ENCODE measurements at regions not wholly inside any gene's neighbourhood (a gene's known extent, or its start where the extent isn't known, plus 50 kb on each side); places are given as distances from the start of the nearest gene placed in this dataset.
A peak's percentile ranks its signal among the peaks of the same experiment; 100 is the strongest.
"Not testable (repeated sequence)": the region's sequence is repeated elsewhere in the genome, so short reads cannot be mapped to it uniquely, and the experiment has no call there.

- in situ Hi-C loops (cut with MboI; ENCODE audit: low pct_unique_long_range_greater_than_20kb, low sequenced_read_pairs) = no loop called here
- DNase-seq = no peak
These were observed 205.3 kb downstream of the NAP1L3 start for GRCh38 chrX:93468075-93468474.

GRCh38 chrX:93466383-93466782, 207.0 kb downstream of the NAP1L3 start:
- in situ Hi-C loops (cut with MboI; ENCODE audit: low pct_unique_long_range_greater_than_20kb, low sequenced_read_pairs) = no loop called here
- no peak for DNase-seq

- in situ Hi-C loops (cut with MboI; ENCODE audit: low pct_unique_long_range_greater_than_20kb, low sequenced_read_pairs) = no loop called here
- no peak for DNase-seq
These were observed 212.3 kb downstream of the NAP1L3 start for GRCh38 chrX:93461060-93461459.

GRCh38 chrX:93454509-93454908, 218.9 kb downstream of the NAP1L3 start:
- in situ Hi-C loops (cut with MboI; ENCODE audit: low pct_unique_long_range_greater_than_20kb, low sequenced_read_pairs) = no loop called here
- DNase-seq = no peak

- in situ Hi-C loops (cut with MboI; ENCODE audit: low pct_unique_long_range_greater_than_20kb, low sequenced_read_pairs); DNase-seq: not testable (repeated sequence)
These were observed 238.7 kb downstream of the NAP1L3 start for GRCh38 chrX:93434721-93435120.

- in situ Hi-C loops (cut with MboI; ENCODE audit: low pct_unique_long_range_greater_than_20kb, low sequenced_read_pairs) = no loop called here
- no peak for DNase-seq
These were observed 244.9 kb downstream of the NAP1L3 start for GRCh38 chrX:93428497-93428896.

- in situ Hi-C loops (cut with MboI; ENCODE audit: low pct_unique_long_range_greater_than_20kb, low sequenced_read_pairs) = no loop called here
- DNase-seq = peak; percentile 53
These were observed 250.7 kb downstream of the NAP1L3 start for GRCh38 chrX:93422693-93423092.

- DNase-seq = no peak
- in situ Hi-C loops (cut with MboI; ENCODE audit: low pct_unique_long_range_greater_than_20kb, low sequenced_read_pairs) = no loop called here
These were observed 252.8 kb downstream of the NAP1L3 start for GRCh38 chrX:93420525-93421082.

GRCh38 chrX:93420090-93420489, 253.3 kb downstream of the NAP1L3 start:
- DNase-seq = no peak
- in situ Hi-C loops (cut with MboI; ENCODE audit: low pct_unique_long_range_greater_than_20kb, low sequenced_read_pairs) = no loop called here

- in situ Hi-C loops (cut with MboI; ENCODE audit: low pct_unique_long_range_greater_than_20kb, low sequenced_read_pairs) = no loop called here
- no peak for DNase-seq
These were observed 253.7 kb downstream of the NAP1L3 start for GRCh38 chrX:93419642-93420041.

- in situ Hi-C loops (cut with MboI; ENCODE audit: low pct_unique_long_range_greater_than_20kb, low sequenced_read_pairs) = no loop called here
- DNase-seq = no peak
These were observed 269.3 kb downstream of the NAP1L3 start for GRCh38 chrX:93404121-93404520.

GRCh38 chrX:93354651-93355050, 318.7 kb downstream of the NAP1L3 start:
- in situ Hi-C loops (cut with MboI; ENCODE audit: low pct_unique_long_range_greater_than_20kb, low sequenced_read_pairs) = no loop called here
- no peak for DNase-seq

GRCh38 chrX:93346309-93346708, 327.1 kb downstream of the NAP1L3 start:
- in situ Hi-C loops (cut with MboI; ENCODE audit: low pct_unique_long_range_greater_than_20kb, low sequenced_read_pairs) = no loop called here
- no peak for DNase-seq

GRCh38 chrX:93344287-93344686, 329.1 kb downstream of the NAP1L3 start:
- DNase-seq; in situ Hi-C loops (cut with MboI; ENCODE audit: low pct_unique_long_range_greater_than_20kb, low sequenced_read_pairs): not testable (repeated sequence)

GRCh38 chrX:93332329-93332728, 341.0 kb downstream of the NAP1L3 start:
- in situ Hi-C loops (cut with MboI; ENCODE audit: low pct_unique_long_range_greater_than_20kb, low sequenced_read_pairs) = no loop called here
- DNase-seq = no peak

- in situ Hi-C loops (cut with MboI; ENCODE audit: low pct_unique_long_range_greater_than_20kb, low sequenced_read_pairs) = no loop called here
- no peak for DNase-seq
These were observed 351.3 kb downstream of the NAP1L3 start for GRCh38 chrX:93322110-93322509.

- no peak for DNase-seq
- in situ Hi-C loops (cut with MboI; ENCODE audit: low pct_unique_long_range_greater_than_20kb, low sequenced_read_pairs) = no loop called here
These were observed 353.8 kb downstream of the NAP1L3 start for GRCh38 chrX:93319609-93320008.

Measured in KBM-7 (cell line).